Left lobe of liver (tissue), 2 donors: ENCODE measurements at regions not wholly inside any gene's neighbourhood (a gene's known extent, or its start where the extent isn't known, plus 50 kb on each side); places are given as distances from the start of the nearest gene placed in this dataset.
"Not testable (repeated sequence)": the region's sequence is repeated elsewhere in the genome, so short reads cannot be mapped to it uniquely, and the experiment has no call there.

Experiments
- ATAC-seq: fragments of 200-7000 bp; cut with Tn5 transposase; one replicate; pipeline ENCODE4 v1.9.1; 2020; ENCODE audit warnings: mild to moderate bottlenecking, moderate library complexity
- DNase-seq: peaks from one replicate; pipeline ENCODE4 v3.0.0-alpha.2; 2020; ENCODE audit warnings: low spot score
- donor health status: DM: no; HTN: no; CAD: no; lungs with moderate emphysema.
- donor health status: DM: no; HTN: yes; CAD: no.

- DNase-seq (no peak), ATAC-seq (no peak)
Measured at GRCh38 chr13:75180805-75181455, 301.0 kb downstream of the TBC1D4 start.

DNA sequence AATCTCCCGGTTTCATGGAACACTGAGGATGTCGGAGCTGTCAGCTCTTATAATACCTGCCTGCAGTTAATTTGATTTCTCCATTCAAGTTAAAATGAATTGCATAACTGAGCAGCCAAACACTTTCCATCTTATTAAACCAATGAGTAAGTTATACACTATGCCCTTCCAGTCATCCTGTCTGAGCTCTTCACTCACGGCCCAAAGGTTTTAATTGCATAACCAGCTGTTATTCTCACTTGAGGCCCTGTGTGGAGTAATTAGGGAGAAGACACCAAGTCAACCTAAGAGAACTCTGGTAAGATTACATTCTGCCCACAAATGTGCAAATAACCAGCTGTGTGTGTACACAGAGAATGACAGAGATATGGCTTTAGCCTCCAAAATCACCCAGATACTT lies 303.5 kb downstream of the TBC1D4 start:
- DNase-seq = no peak
- no peak for ATAC-seq

GRCh38 chr13:75175575-75175974 lies 306.4 kb downstream of the TBC1D4 start:
- ATAC-seq = no peak
- no peak for DNase-seq

GRCh38 chr13:75175097-75175496 lies 306.9 kb downstream of the TBC1D4 start:
- ATAC-seq, DNase-seq: not testable (repeated sequence)

- ATAC-seq (no peak), DNase-seq (no peak)
Measured at GRCh38 chr13:75174481-75174880, 307.5 kb downstream of the TBC1D4 start.

- ATAC-seq (peak; percentile 98), DNase-seq (no peak)
Measured at GRCh38 chr13:75173457-75174356, 308.3 kb downstream of the TBC1D4 start.

GRCh38 chr13:75170311-75170710 lies 311.7 kb downstream of the TBC1D4 start:
- no peak for DNase-seq
- ATAC-seq = no peak

DNA sequence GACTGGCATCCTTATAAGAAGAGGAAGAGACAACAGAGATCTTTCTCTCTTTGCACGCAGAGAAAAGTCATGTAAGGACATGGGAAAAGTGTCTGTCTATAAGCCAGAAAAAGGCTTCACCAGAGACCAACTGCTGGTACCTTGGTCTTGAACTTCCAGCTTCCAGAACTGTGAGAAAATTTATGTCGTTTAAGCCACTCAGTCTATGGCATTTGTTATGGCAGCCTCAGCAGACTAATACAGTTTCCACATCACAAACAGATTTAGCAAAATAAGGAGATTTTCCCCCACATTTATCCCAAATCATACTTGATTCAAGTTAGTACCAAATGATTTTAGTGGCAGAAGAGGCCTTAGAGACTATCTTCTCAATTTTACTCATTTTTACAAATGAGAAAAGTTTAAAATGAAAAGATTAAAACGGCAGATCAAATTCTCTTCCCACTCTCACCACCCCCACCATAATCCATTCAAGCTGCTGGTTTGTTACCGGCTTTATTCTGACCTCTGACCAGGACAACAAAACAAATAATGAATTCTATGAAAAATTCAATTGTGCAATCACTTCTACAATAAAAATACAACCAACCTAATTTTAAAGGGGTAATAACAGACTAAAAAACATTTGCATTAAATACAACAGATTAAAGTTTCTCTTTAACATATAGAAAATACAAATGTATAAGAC lies 316.3 kb downstream of the TBC1D4 start:
- DNase-seq = no peak
- peak; percentile 67 for ATAC-seq

DNA sequence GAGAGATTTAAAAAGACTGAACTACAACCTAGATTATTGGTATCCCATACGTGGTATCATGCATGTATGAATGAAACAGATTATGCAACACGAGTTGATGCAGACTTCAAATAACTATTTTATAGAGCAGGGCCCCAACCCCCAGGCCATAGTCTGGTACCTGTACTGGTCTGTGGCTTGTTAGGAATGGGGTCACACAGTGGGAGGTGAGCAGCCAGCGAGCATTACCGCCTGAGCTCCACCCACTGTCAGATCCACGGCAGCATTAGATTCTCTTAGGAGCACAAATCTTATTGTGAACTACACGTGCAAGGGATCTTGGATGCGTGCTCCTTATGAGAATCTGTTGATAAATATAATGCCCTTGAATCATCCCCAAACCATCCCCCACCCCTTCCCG lies 320.2 kb downstream of the TBC1D4 start:
- DNase-seq (no peak), ATAC-seq (no peak)

GRCh38 chr13:75160984-75161383 lies 321.0 kb downstream of the TBC1D4 start:
- DNase-seq = no peak
- no peak for ATAC-seq

DNA sequence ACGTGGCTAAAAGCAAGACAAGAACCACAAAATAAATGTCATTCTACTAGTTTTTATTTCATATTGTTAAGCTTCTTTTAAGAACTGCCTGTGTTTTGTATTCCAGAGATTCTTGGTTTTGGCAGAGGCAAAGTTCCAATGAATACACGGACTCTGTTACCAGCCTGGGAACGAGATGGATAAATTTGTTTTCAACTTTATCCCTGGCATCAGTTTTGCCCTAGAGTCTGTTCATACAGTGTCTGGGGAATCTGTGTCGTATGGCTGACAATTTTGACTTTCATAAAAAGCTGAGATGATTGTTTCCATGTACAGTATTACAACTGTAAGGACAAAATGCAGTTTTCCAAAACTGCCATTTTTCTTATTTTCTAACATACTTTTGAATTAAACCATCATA lies 327.6 kb downstream of the TBC1D4 start:
- no peak for ATAC-seq
- no peak for DNase-seq

- ATAC-seq = no peak
- DNase-seq = no peak
Measured at GRCh38 chr13:75153834-75154233, 328.1 kb downstream of the TBC1D4 start.

- DNase-seq (no peak), ATAC-seq (no peak)
Measured at GRCh38 chr13:75153386-75153785, 328.6 kb downstream of the TBC1D4 start.

DNA sequence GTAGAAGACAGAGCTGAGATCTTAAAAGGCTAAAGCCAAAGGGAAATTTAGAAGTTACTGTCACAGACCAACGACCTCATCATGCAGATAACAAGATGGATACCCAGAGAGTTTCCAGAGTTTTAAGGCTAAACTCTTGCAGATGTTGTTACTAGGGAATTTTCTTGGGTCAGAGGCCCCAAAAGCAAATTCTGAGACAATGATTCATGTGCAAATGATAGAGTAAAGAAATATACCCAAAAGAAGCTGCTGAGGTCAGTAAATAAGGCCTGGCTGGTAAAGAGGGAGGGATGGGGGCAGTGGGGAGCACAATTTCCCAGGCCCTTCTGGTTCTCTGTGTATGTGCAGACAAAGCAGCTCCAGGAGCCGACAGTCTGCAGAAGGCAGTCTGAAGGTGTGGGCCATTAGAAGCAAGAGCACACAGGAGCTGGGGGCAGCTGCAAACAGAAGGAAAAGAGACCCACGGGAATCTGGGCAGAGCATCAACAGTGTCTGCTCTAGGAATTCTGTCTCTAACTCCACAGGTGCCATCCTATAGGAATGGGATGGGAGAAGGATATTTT lies 330.8 kb downstream of the TBC1D4 start:
- no peak for ATAC-seq

DNA sequence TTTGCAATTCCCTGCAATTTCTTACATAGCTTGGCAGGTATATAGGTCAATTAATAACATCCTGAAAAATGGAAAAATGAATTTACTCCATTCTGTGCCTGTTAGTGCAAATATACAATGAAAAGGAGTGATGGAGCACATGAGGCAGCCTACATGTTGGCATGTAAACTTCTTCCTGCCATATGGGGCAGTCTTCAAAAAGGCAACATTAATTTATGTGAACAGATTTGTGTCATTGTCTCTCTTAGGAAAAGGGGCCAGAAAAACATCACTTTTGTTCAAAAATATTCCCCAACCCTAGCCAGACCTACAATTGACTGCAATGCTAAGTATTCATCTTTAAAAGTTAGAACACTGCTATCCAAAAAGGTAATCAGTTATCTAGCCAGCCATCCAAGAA lies 332.2 kb downstream of the TBC1D4 start:
- ATAC-seq (no peak), DNase-seq (no peak)

More for the DNA sequence above, 330.8 kb downstream of the TBC1D4 start:
- DNase-seq = no peak

DNA sequence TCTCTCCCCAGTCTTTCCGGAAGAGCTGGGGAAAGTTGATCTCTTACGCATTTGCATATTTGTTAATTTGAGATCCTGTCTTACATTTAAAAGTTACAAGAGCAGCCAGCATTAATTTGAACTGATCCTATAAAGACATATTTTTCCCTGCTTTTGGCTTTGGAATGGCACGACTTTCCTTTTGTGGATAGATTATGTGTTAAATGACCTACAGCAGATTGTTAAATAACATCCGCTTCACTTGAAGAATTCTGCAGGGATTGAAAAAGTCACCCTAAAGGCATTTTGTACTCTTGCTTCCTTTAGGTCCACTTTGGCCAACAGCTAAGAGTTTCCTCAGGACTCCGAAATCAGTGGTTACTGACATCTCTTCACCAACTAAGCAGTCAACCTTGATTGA lies 334.0 kb downstream of the TBC1D4 start:
- no peak for DNase-seq
- ATAC-seq = no peak

DNA sequence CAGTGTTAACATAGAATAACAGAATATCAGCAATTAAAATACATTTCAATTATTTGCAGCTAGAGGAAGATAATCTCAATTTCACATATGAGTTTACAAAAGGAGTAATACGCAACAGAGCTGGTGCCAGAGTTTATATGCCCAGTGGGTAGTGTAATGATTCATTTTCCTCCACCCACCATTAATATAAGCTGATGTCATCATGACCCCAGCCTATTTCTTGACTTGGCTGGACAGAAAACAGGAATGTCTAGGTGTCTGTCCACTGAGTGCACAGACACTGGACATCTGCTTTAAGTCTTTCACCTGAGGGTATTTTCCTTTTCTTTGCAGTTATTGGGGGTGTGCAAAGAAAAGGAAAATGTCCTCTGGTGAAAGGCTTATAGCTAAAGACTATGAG lies 335.5 kb downstream of the TBC1D4 start:
- no peak for ATAC-seq
- DNase-seq = no peak

- ATAC-seq (no peak), DNase-seq (no peak)
Measured at GRCh38 chr13:75145927-75146326, 336.0 kb downstream of the TBC1D4 start.

- no peak for ATAC-seq
- no peak for DNase-seq
Measured at GRCh38 chr13:75139291-75139690, 342.7 kb downstream of the TBC1D4 start.

DNA sequence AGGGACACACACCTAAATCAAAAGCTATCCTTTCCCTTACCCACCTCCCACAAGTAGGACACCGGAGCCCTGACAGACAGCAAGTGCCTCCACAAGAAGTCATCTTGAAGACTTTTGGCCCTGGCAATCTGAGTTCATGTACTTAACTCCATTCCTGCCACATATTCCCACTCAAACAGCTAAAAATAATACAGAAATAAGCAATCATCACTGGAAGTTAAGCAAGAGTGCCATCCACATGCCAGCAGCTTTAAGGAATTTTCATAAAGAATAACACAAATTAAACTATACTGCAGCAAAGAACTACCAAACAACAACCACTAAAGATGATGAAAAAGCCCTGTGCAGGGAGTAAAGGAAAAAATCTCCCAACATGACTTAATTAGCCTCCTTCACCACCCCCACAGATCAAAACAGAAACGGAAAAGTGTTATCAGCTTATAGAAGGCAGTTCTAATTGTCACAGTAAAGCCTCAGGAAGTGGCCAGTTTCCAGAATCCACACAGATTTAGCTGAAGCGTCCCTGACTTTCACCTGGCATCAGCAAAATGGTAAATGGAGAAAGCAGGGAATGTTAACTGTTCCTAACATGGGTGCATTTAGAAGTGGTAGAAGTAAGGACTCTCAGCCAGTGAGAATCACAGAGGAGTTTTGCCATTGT lies 343.9 kb downstream of the TBC1D4 start:
- DNase-seq (no peak), ATAC-seq (no peak)

- no peak for ATAC-seq
- DNase-seq = no peak
Measured at GRCh38 chr13:75136151-75136550, 345.8 kb downstream of the TBC1D4 start.
